ENCODE measurements at regions not wholly inside any gene's neighbourhood (a gene's known extent, or its start where the extent isn't known, plus 50 kb on each side); places are given as distances from the start of the nearest gene placed in this dataset.

- no peak for TF ChIP-seq CTCF (IDR thresholded peaks at IDR 0.05)
- ATAC-seq (ENCODE audit: low FRiP score) (no peak), DNase-seq (ENCODE audit: low spot score) (no peak)
Measured at GRCh38 chr15:70395164-70395563, 297.4 kb upstream of the TLE3 start.

DNA sequence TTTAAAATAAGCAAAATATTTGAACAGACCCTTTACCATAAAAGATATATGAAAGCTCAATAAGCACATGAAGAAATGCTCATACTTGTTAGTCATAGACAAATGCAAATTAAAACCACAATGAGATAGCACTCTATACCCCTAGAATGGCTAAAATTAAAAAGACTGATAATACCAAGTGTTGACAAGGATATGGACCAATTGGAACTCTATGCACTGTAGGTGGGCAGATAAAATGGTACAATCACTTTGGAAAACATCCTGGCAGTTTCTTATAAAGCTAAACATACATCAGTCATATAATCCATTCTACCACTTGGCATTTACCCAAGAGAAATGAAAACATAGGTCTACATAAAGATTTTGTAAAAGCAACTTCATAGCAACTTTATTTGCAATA lies 293.0 kb upstream of the TLE3 start:
- ATAC-seq (ENCODE audit: low FRiP score) (no peak), DNase-seq (ENCODE audit: low spot score) (no peak)
- no peak for TF ChIP-seq CTCF (IDR thresholded peaks at IDR 0.05)

GRCh38 chr15:70387993-70388392 lies 290.3 kb upstream of the TLE3 start:
- ATAC-seq (ENCODE audit: low FRiP score) (no peak), DNase-seq (ENCODE audit: low spot score) (no peak)
- no peak for TF ChIP-seq CTCF (IDR thresholded peaks at IDR 0.05)

- no peak for TF ChIP-seq CTCF (IDR thresholded peaks at IDR 0.05)
- ATAC-seq (ENCODE audit: low FRiP score) (no peak), DNase-seq (ENCODE audit: low spot score) (no peak)
Measured at GRCh38 chr15:70387081-70387480, 289.4 kb upstream of the TLE3 start.

- DNase-seq (ENCODE audit: low spot score) (no peak), ATAC-seq (ENCODE audit: low FRiP score) (no peak)
- no peak for TF ChIP-seq CTCF (IDR thresholded peaks at IDR 0.05)
Measured at GRCh38 chr15:70385711-70386110, 288.0 kb upstream of the TLE3 start.

DNA sequence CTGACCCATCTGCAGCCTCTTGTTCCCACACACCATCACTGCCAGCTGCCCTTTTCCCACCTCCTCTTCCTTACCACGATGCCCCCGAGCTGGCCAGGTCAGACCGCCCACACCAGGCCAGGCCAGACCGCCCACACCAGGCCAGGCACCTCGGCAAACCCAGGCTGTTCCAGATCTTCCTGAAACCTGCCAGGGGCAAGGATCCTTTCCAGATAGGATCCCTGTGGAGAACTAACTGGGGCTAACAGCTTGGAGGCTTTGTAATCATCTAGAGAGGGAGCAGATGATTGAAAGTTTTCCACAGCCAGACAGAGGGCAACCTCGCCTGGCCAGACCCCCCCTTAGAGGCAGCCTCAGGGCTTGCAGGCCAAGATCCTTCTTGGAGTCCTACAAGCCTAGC lies 287.3 kb upstream of the TLE3 start:
- no peak for TF ChIP-seq CTCF (IDR thresholded peaks at IDR 0.05)
- ATAC-seq (ENCODE audit: low FRiP score) (no peak), DNase-seq (ENCODE audit: low spot score) (no peak)

DNA sequence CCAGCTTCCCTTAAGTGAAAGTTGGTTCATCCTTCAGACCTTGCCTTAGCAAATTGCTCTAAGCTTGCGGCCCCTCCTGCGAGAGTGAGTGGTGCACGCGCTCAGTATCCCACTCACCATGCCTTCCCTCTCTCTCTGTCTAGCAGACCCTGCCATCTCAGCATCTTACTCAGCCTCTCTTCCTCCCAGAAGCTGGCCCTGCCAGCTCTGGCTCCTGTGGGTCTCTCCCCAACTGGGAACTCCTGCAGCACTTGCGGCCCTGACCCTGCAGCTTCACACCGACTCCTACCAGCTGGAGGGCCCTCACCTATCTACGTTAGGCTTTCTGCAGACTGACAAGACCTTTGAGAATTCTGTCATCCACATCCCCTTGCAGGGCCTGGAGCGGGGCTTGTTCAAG lies 286.1 kb upstream of the TLE3 start:
- no peak for TF ChIP-seq CTCF (IDR thresholded peaks at IDR 0.05)
- DNase-seq (ENCODE audit: low spot score) (no peak), ATAC-seq (ENCODE audit: low FRiP score) (no peak)
